K562 (cell line): ENCODE measurements at regions not wholly inside any gene's neighbourhood (a gene's known extent, or its start where the extent isn't known, plus 50 kb on each side); places are given as distances from the start of the nearest gene placed in this dataset.

Source experiments
- ARID4B ChIP-seq: sonication (generic); formaldehyde crosslinking; IDR thresholded peaks from 2 replicates; pipeline ENCODE4 v1.8.0; 2022; ENCODE audit warnings: mild to moderate bottlenecking, missing genetic modification reagents
- ERF ChIP-seq: fragments of 450-650 bp; formaldehyde crosslinking; IDR thresholded peaks from 2 replicates; pipeline ENCODE4 v1.4.0; 2020; ENCODE audit warnings: mild to moderate bottlenecking, mixed read lengths
- GTF2F1 ChIP-seq: IDR thresholded peaks from 2 replicates; pipeline ENCODE4 v1.6.1; 2011; ENCODE audit warnings: low read depth, low read length, improper control_type of control experiment
- MIER1 ChIP-seq: fragments of 450-650 bp; IDR thresholded peaks from 2 replicates; pipeline ENCODE4 v1.6.1; 2016; ENCODE audit warnings: antibody characterized with exemption, mild to moderate bottlenecking, low read depth
- NR2C1 ChIP-seq, 2 experiments: fragments of 450-650 bp; IDR thresholded peaks; 2 replicates each; pipeline ENCODE4 v1.6.1; 2017; ENCODE audit warnings: mild to moderate bottlenecking in 2 of 2, antibody characterized with exemption in 1 of 2, inconsistent platforms in 1 of 2, missing compliant biosample characterization in 1 of 2, missing genetic modification characterization in 1 of 2
- STAG1 ChIP-seq: sonication (generic); formaldehyde crosslinking; IDR thresholded peaks from 2 replicates; pipeline ENCODE4 v1.5.0; 2020; ENCODE audit warnings: missing genetic modification reagents, borderline replicate concordance
- TBL1XR1 ChIP-seq, 2 experiments: IDR thresholded peaks; 2 replicates each; pipeline ENCODE4 v1.6.1; 2012; ENCODE audit warnings: improper control_type of control experiment in 2 of 2, low read length in 2 of 2, mild to moderate bottlenecking in 1 of 2
- ZNF408 ChIP-seq: fragments of 250-450 bp; sonication (Bioruptor Pico); IDR thresholded peaks from 2 replicates; pipeline ENCODE4 v1.4.0; 2020; ENCODE audit warnings: low read depth, mild to moderate bottlenecking, moderate library complexity
- ZNF436 ChIP-seq: fragments of 250-450, 450-650 bp; sonication (Bioruptor Pico); formaldehyde crosslinking; IDR thresholded peaks from 2 replicates; pipeline ENCODE4 v1.7.0; 2020; ENCODE audit warnings: mild to moderate bottlenecking
- ZSCAN29 ChIP-seq: fragments of 450-650 bp; IDR thresholded peaks from 2 replicates; pipeline ENCODE4 v1.6.1; 2017
- TF ChIP-seq, protein P1 (sequence below): sonication (generic); formaldehyde crosslinking; IDR thresholded peaks from 2 replicates; pipeline ENCODE4 v1.5.0; 2020; ENCODE audit warnings: missing genetic modification reagents
- TF ChIP-seq, protein P2 (sequence below), 2 experiments: IDR thresholded peaks; 2 replicates each; pipeline ENCODE4 v1.6.1; 2011; ENCODE audit warnings: borderline replicate concordance in 1 of 2, control low read depth in 1 of 2, low read depth in 1 of 2, low read length in 1 of 2, mild to moderate bottlenecking in 1 of 2, mixed read lengths in 1 of 2, moderate library complexity in 1 of 2; ENCODE audit not compliant: insufficient read depth in 1 of 2, insufficient read length in 1 of 2, poor library complexity in 1 of 2, severe bottlenecking in 1 of 2; ENCODE audit errors: extremely low read depth in 1 of 2
- TF ChIP-seq, protein P3 (sequence below): sonication (generic); formaldehyde crosslinking; IDR thresholded peaks from 2 replicates; pipeline ENCODE4 v1.8.0; 2022; ENCODE audit warnings: mild to moderate bottlenecking, missing genetic modification reagents
- TF ChIP-seq, protein P4 (sequence below): sonication (generic); formaldehyde crosslinking; IDR thresholded peaks from 2 replicates; pipeline ENCODE4 v1.8.1; 2023; ENCODE audit warnings: mild to moderate bottlenecking, missing genetic modification reagents

GRCh38 chr12:112664569-112664968, 127.0 kb upstream of the RPH3A start (continued):
- TF ChIP-seq TBL1XR1 (IDR thresholded peaks at IDR 0.05; ENCODE audit: low read length in 2 of 2) (no peak), ZNF436 (CRISPR knock-in tag) (no peak), ZSCAN29 (no peak), MIER1 (peak; percentile 95), NR2C1 (IDR thresholded peaks at IDR 0.05) (no peak), NR2C1 (tag; IDR thresholded peaks at IDR 0.05) (no peak), GTF2F1 (no peak), STAG1 (CRISPR knock-in tag) (no peak), ZNF408 (CRISPR knock-in tag) (no peak), ERF (CRISPR knock-in tag) (no peak), ARID4B (CRISPR knock-in tag) (no peak)
- TF ChIP-seq, protein P1, sequence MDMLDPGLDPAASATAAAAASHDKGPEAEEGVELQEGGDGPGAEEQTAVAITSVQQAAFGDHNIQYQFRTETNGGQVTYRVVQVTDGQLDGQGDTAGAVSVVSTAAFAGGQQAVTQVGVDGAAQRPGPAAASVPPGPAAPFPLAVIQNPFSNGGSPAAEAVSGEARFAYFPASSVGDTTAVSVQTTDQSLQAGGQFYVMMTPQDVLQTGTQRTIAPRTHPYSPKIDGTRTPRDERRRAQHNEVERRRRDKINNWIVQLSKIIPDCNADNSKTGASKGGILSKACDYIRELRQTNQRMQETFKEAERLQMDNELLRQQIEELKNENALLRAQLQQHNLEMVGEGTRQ: peak; percentile 40; the same call in 1 of the 2 replicates
- TF ChIP-seq, protein P2, sequence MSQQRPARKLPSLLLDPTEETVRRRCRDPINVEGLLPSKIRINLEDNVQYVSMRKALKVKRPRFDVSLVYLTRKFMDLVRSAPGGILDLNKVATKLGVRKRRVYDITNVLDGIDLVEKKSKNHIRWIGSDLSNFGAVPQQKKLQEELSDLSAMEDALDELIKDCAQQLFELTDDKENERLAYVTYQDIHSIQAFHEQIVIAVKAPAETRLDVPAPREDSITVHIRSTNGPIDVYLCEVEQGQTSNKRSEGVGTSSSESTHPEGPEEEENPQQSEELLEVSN (IDR thresholded peaks at IDR 0.05; ENCODE audit: borderline replicate concordance in 1 of 2, extremely low read depth in 1 of 2, insufficient read depth in 1 of 2, insufficient read length in 1 of 2, low read depth in 1 of 2, low read length in 1 of 2, poor library complexity in 1 of 2, severe bottlenecking in 1 of 2): no peak
- TF ChIP-seq, protein P3, sequence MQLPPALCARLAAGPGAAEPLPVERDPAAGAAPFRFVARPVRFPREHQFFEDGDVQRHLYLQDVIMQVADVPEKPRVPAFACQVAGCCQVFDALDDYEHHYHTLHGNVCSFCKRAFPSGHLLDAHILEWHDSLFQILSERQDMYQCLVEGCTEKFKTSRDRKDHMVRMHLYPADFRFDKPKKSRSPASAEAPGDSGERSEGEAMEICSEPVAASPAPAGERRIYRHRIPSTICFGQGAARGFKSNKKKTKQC: peak; percentile 78; the same call in 1 of the 2 replicates
- TF ChIP-seq, protein P4, sequence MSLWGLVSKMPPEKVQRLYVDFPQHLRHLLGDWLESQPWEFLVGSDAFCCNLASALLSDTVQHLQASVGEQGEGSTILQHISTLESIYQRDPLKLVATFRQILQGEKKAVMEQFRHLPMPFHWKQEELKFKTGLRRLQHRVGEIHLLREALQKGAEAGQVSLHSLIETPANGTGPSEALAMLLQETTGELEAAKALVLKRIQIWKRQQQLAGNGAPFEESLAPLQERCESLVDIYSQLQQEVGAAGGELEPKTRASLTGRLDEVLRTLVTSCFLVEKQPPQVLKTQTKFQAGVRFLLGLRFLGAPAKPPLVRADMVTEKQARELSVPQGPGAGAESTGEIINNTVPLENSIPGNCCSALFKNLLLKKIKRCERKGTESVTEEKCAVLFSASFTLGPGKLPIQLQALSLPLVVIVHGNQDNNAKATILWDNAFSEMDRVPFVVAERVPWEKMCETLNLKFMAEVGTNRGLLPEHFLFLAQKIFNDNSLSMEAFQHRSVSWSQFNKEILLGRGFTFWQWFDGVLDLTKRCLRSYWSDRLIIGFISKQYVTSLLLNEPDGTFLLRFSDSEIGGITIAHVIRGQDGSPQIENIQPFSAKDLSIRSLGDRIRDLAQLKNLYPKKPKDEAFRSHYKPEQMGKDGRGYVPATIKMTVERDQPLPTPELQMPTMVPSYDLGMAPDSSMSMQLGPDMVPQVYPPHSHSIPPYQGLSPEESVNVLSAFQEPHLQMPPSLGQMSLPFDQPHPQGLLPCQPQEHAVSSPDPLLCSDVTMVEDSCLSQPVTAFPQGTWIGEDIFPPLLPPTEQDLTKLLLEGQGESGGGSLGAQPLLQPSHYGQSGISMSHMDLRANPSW (CRISPR knock-in tag): no peak
